Smooth muscle cell (in vitro differentiated cells): ENCODE measurements at regions not wholly inside any gene's neighbourhood (a gene's known extent, or its start where the extent isn't known, plus 50 kb on each side); places are given as distances from the start of the nearest gene placed in this dataset.

Experiments
- DNase-seq: peaks from one replicate; lab custom pipeline; 2025; ENCODE audit not compliant: unreplicated experiment; lab: John Stamatoyannopoulos, UW
- H2AFZ ChIP-seq: fragments of 200-600 bp; sonication (generic); 2 replicates; pipeline ENCODE4 v1.6.0; 2016; ENCODE audit warnings: antibody characterized with exemption, low read depth, mild to moderate bottlenecking
- H3F3A ChIP-seq: fragments of 200-600 bp; sonication (generic); 2 replicates; pipeline ENCODE4 v1.6.0; 2017; ENCODE audit warnings: antibody characterized with exemption, low read depth
- H3K27ac ChIP-seq: fragments of 200-600 bp; sonication (generic); 2 replicates; pipeline ENCODE4 v1.5.1; 2016; ENCODE audit warnings: low read depth, mild to moderate bottlenecking
- H3K27me3 ChIP-seq: fragments of 200-600 bp; sonication (generic); 2 replicates; pipeline ENCODE4 v1.6.1; 2016; ENCODE audit warnings: low read depth, mild to moderate bottlenecking
- H3K36me3 ChIP-seq: fragments of 200-600 bp; sonication (generic); 2 replicates; pipeline ENCODE4 v1.5.1; 2016; ENCODE audit warnings: low read depth
- H3K4me1 ChIP-seq: fragments of 200-600 bp; sonication (generic); 2 replicates; pipeline ENCODE4 v1.5.1; 2016; ENCODE audit warnings: low read depth
- H3K4me2 ChIP-seq: fragments of 200-600 bp; sonication (generic); 2 replicates; pipeline ENCODE4 v1.6.0; 2016; ENCODE audit warnings: mild to moderate bottlenecking
- H3K4me3 ChIP-seq: fragments of 200-600 bp; sonication (generic); 2 replicates; pipeline ENCODE4 v1.5.1; 2016; ENCODE audit warnings: mild to moderate bottlenecking
- H3K79me2 ChIP-seq: fragments of 200-600 bp; sonication (generic); 2 replicates; pipeline ENCODE4 v1.6.0; 2016; ENCODE audit warnings: low read depth, mild to moderate bottlenecking
- H3K9ac ChIP-seq: fragments of 200-600 bp; sonication (generic); 2 replicates; pipeline ENCODE4 v1.6.0; 2016; ENCODE audit warnings: low read depth
- H3K9me3 ChIP-seq: fragments of 200-600 bp; sonication (generic); replicated peaks from 2 replicates; pipeline ENCODE4 v1.5.1; 2016; ENCODE audit warnings: low read depth
- H4K20me1 ChIP-seq: fragments of 200-600 bp; sonication (generic); 2 replicates; pipeline ENCODE4 v1.6.0; 2016; ENCODE audit warnings: low read depth
- CTCF ChIP-seq: fragments of 200-600 bp; sonication (generic); IDR thresholded peaks from 2 replicates; pipeline ENCODE4 v1.5.1; 2017; ENCODE audit warnings: borderline replicate concordance, mild to moderate bottlenecking, antibody characterized with exemption; ENCODE audit not compliant: insufficient read depth, poor library complexity, severe bottlenecking
- WGBS: methylation state at CpG from one replicate; pipeline ENCODE4 v1.1.7; 2016; ENCODE audit warnings: low lambda C conversion rate; 5-methylcytosine and 5-hydroxymethylcytosine counted together

GRCh38 chr1:64401285-64401684 lies 68.6 kb upstream of the CACHD1 start:
- WGBS = 100% methylated on average over 1 of the region's 1 CpG
- H4K20me1 ChIP-seq = no peaks in the 10 kb centered on the region
- no peaks in the 10 kb centered on the region for H3K4me1 ChIP-seq
- no peaks in the 10 kb centered on the region for H3K27me3 ChIP-seq
- no peak for DNase-seq
- no peaks in the 10 kb centered on the region for H3K79me2 ChIP-seq
- no peak overlapping the region for H2AFZ ChIP-seq
- H3K36me3 ChIP-seq = no peaks in the 10 kb centered on the region
- H3K9me3 ChIP-seq = no peaks in the 10 kb centered on the region
- no peak overlapping the region for H3K4me3 ChIP-seq
- H3K9ac ChIP-seq = no peak overlapping the region
- no peak for TF ChIP-seq CTCF
- no peak overlapping the region for H3K27ac ChIP-seq
- H3K4me2 ChIP-seq = no peak overlapping the region
- no peaks in the 10 kb centered on the region for H3F3A ChIP-seq

GRCh38 chr1:64403331-64403730 lies 66.6 kb upstream of the CACHD1 start:
- Histone ChIP-seq H3K79me2 (no peaks in the 10 kb centered on the region), H3K36me3 (no peaks in the 10 kb centered on the region), H3K27me3 (no peaks in the 10 kb centered on the region), H3K4me1 (no peaks in the 10 kb centered on the region), H2AFZ (no peak overlapping the region), H3K4me3 (no peak overlapping the region), H3K9ac (no peak overlapping the region), H4K20me1 (no peaks in the 10 kb centered on the region), H3K9me3 (no peaks in the 10 kb centered on the region), H3K27ac (no peak overlapping the region), H3F3A (no peaks in the 10 kb centered on the region), H3K4me2 (no peak overlapping the region)
- 55% methylated on average over 3 of the region's 3 CpGs for whole genome bisulfite sequencing
- no peak for TF ChIP-seq CTCF
- no peak for DNase-seq

GRCh38 chr1:64404202-64404601 lies 65.7 kb upstream of the CACHD1 start:
- Histone ChIP-seq H3K4me2 (no peak overlapping the region), H4K20me1 (no peaks in the 10 kb centered on the region), H3K79me2 (no peaks in the 10 kb centered on the region), H3K36me3 (no peaks in the 10 kb centered on the region), H3K9me3 (no peaks in the 10 kb centered on the region), H3K4me1 (no peaks in the 10 kb centered on the region), H3F3A (no peaks in the 10 kb centered on the region), H3K27me3 (no peaks in the 10 kb centered on the region), H3K27ac (no peak overlapping the region), H3K9ac (no peak overlapping the region), H2AFZ (no peak overlapping the region), H3K4me3 (no peak overlapping the region)
- no peak for TF ChIP-seq CTCF
- 53% methylated on average over 1 of the region's 1 CpG for WGBS
- DNase-seq = no peak

- no peaks in the 10 kb centered on the region for H3K9me3 ChIP-seq
- no peaks in the 10 kb centered on the region for H3K4me1 ChIP-seq
- no peak overlapping the region for H3K4me3 ChIP-seq
- no peak overlapping the region for H2AFZ ChIP-seq
- no peak for DNase-seq
- H3K9ac ChIP-seq = no peak overlapping the region
- no peak for TF ChIP-seq CTCF
- no peaks in the 10 kb centered on the region for H3K79me2 ChIP-seq
- WGBS = 92% methylated on average over 1 of the region's 1 CpG
- H3F3A ChIP-seq = no peaks in the 10 kb centered on the region
- no peaks in the 10 kb centered on the region for H4K20me1 ChIP-seq
- no peaks in the 10 kb centered on the region for H3K27me3 ChIP-seq
- no peak overlapping the region for H3K4me2 ChIP-seq
- H3K27ac ChIP-seq = no peak overlapping the region
- no peaks in the 10 kb centered on the region for H3K36me3 ChIP-seq
These were observed 64.1 kb upstream of the CACHD1 start for GRCh38 chr1:64405833-64406232.
